Coronary artery (tissue), 2 donors: ENCODE measurements at regions not wholly inside any gene's neighbourhood (a gene's known extent, or its start where the extent isn't known, plus 50 kb on each side); places are given as distances from the start of the nearest gene placed in this dataset.
A peak's percentile ranks its signal among the peaks of the same experiment; 100 is the strongest.
"Not testable (repeated sequence)": the region's sequence is repeated elsewhere in the genome, so short reads cannot be mapped to it uniquely, and the experiment has no call there.

Experiments
- DNase-seq: peaks from one replicate; pipeline ENCODE4 v3.0.0-alpha.2; 2017; ENCODE audit warnings: low spot score
- H3K27ac ChIP-seq, 2 donors: fragments of 200-600 bp; sonication (generic); one replicate each; pipeline ENCODE4 v1.5.1; 2016 to 2019
- H3K4me3 ChIP-seq: fragments of 200-600 bp; sonication (generic); 2 replicates; pipeline ENCODE4 v1.5.1; 2016; ENCODE audit warnings: mild to moderate bottlenecking, moderate library complexity
- TF ChIP-seq, protein P1 (sequence below): fragments of 200-600 bp; sonication (generic); IDR thresholded peaks from one replicate; pipeline ENCODE4 v1.5.1; 2019; ENCODE audit warnings: antibody characterized with exemption

DNA sequence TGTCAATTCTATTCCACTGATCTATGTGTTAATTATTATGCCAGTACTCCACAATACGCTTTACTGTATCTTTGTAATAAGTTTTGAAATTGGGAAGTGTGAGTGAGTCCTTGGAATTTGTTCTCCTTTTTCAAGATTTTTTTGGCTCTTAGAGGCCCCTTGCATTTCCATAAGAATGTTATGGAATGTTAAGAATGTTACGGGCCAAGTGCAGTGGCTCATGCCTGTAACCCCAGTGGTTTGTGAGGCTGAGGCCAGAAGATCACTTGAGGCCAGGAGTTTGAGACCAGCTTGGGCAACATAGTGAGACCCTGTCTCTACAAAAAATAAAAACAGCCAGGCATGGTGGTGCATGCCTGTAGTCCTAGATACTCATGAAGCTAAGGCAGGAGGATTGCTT, 167.6 kb upstream of the CXorf66 start:
- TF ChIP-seq, protein P1, sequence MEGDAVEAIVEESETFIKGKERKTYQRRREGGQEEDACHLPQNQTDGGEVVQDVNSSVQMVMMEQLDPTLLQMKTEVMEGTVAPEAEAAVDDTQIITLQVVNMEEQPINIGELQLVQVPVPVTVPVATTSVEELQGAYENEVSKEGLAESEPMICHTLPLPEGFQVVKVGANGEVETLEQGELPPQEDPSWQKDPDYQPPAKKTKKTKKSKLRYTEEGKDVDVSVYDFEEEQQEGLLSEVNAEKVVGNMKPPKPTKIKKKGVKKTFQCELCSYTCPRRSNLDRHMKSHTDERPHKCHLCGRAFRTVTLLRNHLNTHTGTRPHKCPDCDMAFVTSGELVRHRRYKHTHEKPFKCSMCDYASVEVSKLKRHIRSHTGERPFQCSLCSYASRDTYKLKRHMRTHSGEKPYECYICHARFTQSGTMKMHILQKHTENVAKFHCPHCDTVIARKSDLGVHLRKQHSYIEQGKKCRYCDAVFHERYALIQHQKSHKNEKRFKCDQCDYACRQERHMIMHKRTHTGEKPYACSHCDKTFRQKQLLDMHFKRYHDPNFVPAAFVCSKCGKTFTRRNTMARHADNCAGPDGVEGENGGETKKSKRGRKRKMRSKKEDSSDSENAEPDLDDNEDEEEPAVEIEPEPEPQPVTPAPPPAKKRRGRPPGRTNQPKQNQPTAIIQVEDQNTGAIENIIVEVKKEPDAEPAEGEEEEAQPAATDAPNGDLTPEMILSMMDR, result no peak
- Histone ChIP-seq H3K27ac (no peak overlapping the region), H3K4me3 (no peak overlapping the region)
- DNase-seq, result no peak

DNA sequence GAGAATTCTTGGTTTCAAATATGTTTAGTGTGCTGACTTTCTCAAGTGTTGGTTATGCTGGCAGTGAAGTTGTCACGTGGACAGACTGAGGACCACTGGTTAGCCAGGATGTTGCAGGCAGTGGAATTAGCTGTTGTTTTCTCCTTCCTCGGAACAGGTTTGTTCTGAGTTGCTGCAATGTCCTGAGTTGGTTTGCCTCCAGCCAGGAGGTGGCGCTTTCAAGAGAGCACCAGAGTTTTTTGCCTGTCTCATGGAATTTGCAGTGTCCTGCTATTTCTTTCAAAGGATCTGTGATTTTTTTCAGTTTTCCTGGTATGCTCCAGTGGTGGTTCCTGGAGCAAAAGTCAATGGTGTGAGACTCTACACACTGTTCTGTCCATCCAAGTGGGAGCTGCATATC, 158.1 kb upstream of the CXorf66 start:
- H3K4me3 ChIP-seq, result no peak overlapping the region
- TF ChIP-seq, protein P1, result no peak
- DNase-seq, result no peak
- H3K27ac ChIP-seq, result no peak overlapping the region

DNA sequence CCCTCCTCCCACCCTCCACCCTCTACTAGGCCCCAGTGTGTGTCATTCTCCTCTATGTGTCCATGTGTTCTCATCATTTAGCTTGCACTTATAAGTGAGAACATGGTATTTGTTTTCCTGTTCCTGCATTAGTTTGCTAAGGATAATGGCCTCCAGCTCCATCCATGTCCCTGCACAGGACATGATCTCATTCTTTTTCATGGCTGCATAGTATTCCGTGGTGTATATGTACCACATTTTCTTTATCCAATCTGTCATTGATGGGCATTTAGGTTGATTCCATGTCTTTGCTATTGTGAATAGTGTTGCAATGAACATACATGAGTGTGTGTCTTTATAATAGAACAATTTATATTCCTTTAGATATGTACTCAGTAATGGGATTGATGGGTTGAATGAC, 148.7 kb upstream of the CXorf66 start:
- not testable (repeated sequence) for H3K4me3 ChIP-seq, DNase-seq, H3K27ac ChIP-seq

DNA sequence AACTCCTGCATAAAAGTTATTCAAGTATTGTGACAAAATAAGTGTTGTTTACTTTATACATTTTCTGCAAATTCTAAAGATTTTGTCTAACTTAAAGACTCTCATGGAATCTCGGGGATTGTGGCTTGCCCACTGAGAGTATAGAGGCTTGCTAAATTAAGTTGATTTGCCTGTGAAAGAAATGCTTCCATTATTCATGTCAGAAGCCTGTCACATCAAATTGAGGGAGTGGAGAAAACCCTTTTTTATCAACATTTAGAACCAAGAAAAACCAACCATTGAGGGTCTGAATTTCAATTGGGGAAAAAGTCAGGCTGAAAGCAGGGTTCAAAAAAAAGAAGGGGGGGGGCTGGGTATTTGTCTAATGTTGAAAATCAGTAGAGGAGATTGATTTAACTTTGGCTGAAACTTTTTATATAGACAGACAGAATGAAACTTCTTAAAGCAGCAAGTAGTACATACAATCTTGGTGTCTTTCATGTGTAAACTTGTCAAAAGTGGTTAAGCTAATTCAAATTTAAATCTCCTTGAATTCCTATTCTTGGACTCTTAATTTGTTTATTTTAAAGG, 144.8 kb upstream of the CXorf66 start:
- H3K27ac ChIP-seq, result no peak overlapping the region
- DNase-seq, result no peak
- TF ChIP-seq, protein P1, result no peak
- H3K4me3 ChIP-seq, result no peak overlapping the region

DNA sequence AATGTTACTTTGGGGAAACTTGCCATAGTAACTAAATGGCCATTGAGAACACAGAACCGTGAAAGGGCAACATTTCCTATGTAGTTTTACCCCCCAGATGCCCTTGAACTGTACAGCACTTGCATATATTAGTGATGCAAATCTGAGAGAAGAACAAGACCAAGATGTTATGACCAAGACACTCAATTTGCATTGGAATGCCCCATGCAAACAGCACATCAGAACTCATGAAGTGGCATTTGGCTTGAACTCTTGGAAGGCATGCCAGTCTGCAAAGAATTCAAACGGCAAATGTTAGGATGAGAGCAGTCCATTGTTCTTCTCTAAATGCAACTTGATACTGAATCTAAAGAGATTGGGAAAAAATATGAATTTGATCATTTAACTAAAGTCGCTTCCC, 139.4 kb upstream of the CXorf66 start:
- H3K4me3 ChIP-seq, result no peak overlapping the region
- H3K27ac ChIP-seq, result no peak overlapping the region
- DNase-seq, result no peak
- TF ChIP-seq, protein P1, result no peak

DNA sequence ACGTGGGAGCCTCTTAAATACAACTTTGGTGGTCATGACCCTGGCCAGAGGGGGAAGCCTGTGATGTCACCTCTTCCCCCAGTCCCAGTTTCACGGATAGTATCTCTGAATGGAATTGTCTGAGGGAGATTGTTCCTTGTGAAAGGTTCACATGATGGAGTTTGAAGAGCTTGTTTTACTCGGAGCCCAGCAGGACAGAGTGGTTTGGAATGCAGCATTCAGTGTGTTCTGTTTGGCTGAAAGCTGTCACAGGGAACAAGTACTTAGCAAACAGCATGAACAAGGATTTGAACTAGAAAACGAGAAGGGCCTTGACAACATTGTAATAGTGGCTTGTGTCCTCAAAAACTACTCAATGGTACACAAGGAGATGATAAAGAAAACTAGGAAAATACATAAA, 133.9 kb upstream of the CXorf66 start:
- DNase-seq, result no peak
- no peak overlapping the region for H3K4me3 ChIP-seq
- TF ChIP-seq, protein P1, result no peak
- H3K27ac ChIP-seq, result no peak overlapping the region

DNA sequence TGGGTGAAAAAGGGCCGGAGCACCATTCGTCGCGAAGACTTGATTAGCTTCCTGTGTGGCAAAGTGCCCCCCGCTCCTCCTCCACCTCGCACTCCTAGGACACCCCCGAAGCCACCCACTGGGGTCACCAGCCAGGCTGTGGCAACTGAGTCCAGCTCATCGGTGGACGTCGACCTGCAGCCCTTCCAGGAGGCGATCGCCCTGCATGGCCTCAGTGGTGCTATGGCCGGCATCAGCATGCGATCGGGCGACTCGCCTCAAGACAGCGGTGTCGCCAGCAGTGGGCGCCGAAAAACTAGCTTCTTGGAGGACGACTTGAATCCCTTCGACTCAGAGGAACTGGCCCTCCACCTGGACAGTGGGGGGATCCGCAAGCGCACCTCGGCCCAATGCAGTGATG, 126.8 kb upstream of the CXorf66 start:
- no peak overlapping the region for H3K27ac ChIP-seq
- DNase-seq, result no peak
- TF ChIP-seq, protein P1, result no peak
- peak overlapping the region; percentile 70 for H3K4me3 ChIP-seq
